NCI-H748 (cell line): ENCODE measurements at regions not wholly inside any gene's neighbourhood (a gene's known extent, or its start where the extent isn't known, plus 50 kb on each side); places are given as distances from the start of the nearest gene placed in this dataset.

Source experiments
- DNase-seq: peaks from one replicate; lab custom pipeline; 2025; ENCODE audit not compliant: unreplicated experiment; lab: John Stamatoyannopoulos, UW

GRCh38 chr13:104837756-104838155 is 1697.7 kb downstream of the EFNB2 start:
- DNase-seq: no peak

- DNase-seq: no peak
Observed at GRCh38 chr13:104833221-104833620, 1702.2 kb downstream of the EFNB2 start.

DNA sequence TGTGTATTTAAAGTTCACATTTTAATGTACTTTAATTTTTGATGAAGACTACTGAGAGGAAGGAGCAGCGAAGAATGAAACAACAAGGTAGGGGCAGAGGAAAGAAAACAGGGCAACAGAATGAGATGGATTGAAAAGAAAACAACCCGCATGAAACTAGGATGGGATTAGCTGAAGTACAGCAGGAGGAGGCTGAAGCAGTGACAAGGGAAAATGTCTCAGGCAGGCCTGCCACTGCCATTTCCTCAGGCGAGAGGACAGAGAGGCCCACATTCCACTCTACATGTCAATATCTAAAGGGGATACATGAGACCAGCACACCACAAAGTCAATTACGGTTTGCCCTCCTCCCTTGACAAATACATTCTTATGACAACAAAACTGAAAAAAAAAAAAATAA is 1703.2 kb downstream of the EFNB2 start:
- no peak for DNase-seq

GRCh38 chr13:104831831-104832230 is 1703.6 kb downstream of the EFNB2 start:
- DNase-seq: no peak

DNA sequence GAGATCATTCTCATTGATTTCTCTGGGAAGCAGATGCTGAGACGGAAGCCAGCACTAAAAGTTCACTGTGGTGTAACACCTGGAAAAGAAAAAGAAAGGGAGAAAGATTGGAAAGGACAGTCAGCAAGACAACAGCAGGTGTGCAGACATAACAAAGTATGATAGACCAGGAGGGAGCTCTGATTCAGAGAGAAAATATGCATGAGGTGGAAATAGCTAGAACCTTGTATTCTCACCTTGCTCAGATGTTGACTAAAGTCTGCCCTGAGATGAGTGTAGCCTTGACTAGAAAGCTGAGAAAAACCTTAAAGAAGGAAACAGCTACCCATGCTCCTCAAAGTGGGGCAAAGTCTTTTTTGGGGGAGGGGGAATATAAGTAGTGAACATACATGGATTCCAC is 1711.8 kb downstream of the EFNB2 start:
- no peak for DNase-seq

DNA sequence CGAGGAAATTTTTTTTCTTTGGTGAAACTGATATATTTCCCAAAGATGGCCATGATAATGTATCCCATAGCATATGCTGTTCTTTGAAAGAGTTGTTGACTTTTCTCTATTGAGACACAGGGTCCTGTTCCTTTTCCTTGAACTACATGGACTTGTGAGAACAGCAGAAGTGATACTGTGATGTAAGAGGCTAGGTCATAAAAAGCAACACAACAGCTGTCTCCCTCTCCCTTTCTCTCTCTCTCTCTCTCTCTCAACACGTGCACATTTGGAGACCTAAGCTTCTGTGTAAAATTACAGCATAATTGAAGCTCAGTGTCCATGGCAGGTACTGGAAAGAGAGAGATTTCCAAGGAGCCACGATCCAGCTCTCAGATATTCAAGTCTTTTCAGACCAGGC is 1712.4 kb downstream of the EFNB2 start:
- DNase-seq: no peak

- DNase-seq: no peak
Observed at GRCh38 chr13:104817271-104817670, 1718.2 kb downstream of the EFNB2 start.

- no peak for DNase-seq
Observed at GRCh38 chr13:104816726-104817125, 1718.7 kb downstream of the EFNB2 start.

DNA sequence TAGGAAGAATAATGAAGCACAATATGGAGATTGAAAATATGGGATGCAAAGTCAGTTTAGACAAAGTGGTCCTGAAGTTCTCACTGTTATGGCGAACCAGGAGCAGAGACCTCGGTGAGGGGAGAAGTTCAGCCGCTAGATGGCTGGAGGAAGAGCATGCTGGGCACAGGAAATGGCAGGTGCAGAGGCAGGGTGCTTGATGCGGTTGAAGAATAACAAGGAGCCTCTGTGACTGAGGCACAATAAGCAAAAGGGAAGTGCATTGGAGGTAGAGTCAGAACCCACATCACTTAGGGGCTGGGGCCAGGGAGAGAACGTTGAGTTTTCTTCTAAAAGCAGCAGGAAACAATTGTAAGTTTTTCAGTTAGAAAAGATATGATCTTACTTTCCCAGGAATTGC is 1725.2 kb downstream of the EFNB2 start:
- DNase-seq: no peak

DNA sequence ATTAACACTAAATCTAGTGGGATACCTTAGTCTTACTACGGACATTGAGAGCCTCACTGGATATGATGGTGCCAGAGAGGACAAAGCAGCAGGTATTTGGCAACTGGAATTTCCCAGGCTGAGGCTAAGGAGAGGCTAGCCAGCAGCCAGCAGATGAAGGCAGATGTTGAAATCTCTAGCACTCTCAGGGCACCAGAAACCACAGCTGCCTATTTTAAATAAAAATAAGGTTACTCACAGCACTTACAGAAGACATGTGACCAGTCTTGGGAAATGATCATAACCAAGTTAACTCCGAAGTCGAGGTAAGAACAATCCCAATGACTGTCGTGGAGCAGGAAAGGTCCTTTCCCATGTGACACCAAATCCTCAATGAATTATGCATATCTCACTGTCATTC is 1726.0 kb downstream of the EFNB2 start:
- no peak for DNase-seq

- DNase-seq: no peak
Observed at GRCh38 chr13:104805346-104805745, 1730.1 kb downstream of the EFNB2 start.

GRCh38 chr13:104799152-104799551 is 1732.9 kb upstream of the SLC10A2 start:
- no peak for DNase-seq

- DNase-seq: no peak
Observed at GRCh38 chr13:104798486-104798885, 1732.3 kb upstream of the SLC10A2 start.

- no peak for DNase-seq
Observed at GRCh38 chr13:104796581-104796980, 1730.4 kb upstream of the SLC10A2 start.

DNA sequence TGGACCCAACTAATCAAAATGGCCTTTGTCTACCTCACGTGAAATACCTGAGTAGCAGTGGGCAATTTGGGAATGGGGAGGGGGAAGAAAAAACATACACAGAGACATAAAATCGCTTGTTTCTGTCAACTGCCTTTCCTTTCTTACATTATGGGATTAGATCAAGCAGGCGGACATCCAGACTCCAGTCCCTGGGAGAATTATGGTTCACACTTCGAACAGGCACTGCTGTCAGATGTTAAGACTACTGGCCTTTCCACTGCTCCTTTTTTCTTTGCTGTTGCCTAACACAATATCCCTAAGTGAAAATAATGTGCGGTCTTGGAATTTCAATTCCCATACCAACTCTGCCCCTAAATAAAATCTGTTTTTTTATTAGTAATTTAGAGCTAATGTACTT is 1719.7 kb upstream of the SLC10A2 start:
- DNase-seq: no peak

DNA sequence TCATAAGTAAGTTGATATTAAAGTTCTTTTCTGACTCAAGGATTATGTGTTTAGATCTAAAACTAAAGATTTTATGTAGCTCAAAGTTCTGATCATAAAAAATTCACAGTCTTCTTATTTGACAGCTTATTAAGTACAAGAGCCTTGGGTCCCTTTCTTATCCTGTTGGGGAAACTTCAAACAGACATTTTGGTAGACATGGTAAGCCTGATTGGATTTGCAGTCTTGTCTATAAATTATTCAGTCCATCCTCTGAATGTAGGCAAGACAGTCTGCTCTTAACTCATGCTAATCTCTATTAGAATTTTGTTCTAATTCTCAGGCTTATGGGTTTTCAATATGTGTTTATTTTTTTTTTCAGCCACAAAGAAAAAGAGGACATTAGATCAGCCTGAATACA is 1718.7 kb upstream of the SLC10A2 start:
- no peak for DNase-seq

DNA sequence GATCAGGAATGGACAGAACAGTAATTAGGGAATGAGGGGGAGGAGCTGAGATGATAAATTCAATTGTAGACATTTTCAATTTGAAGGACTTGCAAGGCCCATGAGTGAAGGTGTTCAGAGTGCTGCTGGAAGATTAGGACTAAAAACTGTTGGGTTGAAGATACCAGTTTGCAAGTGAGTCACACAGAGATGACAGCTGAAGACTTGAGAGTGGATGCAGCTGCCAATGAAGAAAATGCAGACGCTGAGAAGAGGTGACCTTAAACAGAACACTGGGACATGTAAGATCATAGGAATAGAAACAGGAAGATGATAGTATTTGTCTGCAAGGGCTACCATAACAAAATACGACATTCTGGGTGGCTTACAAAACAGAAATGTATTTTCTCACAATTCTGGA is 1716.5 kb upstream of the SLC10A2 start:
- no peak for DNase-seq

GRCh38 chr13:104779311-104779993 is 1713.2 kb upstream of the SLC10A2 start:
- DNase-seq: peak; percentile 26

GRCh38 chr13:104773775-104774174 is 1707.6 kb upstream of the SLC10A2 start:
- DNase-seq: peak; percentile 40

GRCh38 chr13:104769545-104769944 is 1703.3 kb upstream of the SLC10A2 start:
- DNase-seq: no peak

- DNase-seq: no peak
Observed at GRCh38 chr13:104766319-104766718, 1700.1 kb upstream of the SLC10A2 start.

DNA sequence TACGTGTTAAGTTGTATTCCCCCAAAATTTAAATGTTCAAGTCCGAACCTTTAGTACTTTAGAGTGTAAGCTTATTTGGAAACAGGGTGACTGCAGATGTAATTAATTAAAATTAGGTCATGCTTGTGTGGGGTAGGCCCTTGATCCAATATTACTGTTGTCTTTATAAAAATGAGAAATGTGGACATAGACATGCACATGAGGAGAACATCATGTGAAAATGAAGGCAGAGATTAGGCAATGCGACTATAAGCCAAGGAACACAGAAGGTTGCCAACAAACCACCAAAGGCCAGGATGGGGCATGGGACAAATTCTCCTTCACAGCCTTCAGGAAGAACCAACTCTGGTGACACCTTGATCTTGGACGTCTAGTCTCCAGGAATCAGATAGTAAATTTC is 1698.4 kb upstream of the SLC10A2 start:
- DNase-seq: no peak

DNA sequence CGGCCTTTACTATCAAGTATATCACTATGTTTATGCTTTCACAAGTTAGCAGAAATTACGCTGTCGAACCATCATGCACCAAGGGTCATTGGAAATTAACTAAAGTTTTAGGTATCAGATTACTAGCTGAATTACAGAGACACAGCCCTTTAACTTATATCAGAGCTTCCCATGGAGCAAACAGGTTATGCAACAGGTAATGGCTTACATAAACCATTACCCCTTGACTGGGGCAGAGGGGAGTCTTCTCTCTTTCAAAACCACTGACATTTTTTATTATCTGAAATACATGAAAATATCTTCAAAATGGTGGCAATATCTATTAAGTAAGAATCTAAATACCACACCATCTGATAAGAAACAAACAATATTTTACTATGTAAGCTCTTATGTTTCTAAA is 1692.9 kb upstream of the SLC10A2 start:
- DNase-seq: no peak
